T-helper 2 cell treated with Interferon-gamma antibody and Interleukin-4, amounts not matched to agents 100 ng/mL and 5 ng/mL, for 36 hours (primary cell): ENCODE measurements at regions not wholly inside any gene's neighbourhood (a gene's known extent, or its start where the extent isn't known, plus 50 kb on each side); places are given as distances from the start of the nearest gene placed in this dataset.
"Not testable (repeated sequence)": the region's sequence is repeated elsewhere in the genome, so short reads cannot be mapped to it uniquely, and the experiment has no call there.

Experiments
- intact Hi-C: fragments of 100-400 bp; cut with micrococcal nuclease; formaldehyde crosslinking; loops from one replicate; pipeline ENCODE4 v1.15.1; 2023

DNA sequence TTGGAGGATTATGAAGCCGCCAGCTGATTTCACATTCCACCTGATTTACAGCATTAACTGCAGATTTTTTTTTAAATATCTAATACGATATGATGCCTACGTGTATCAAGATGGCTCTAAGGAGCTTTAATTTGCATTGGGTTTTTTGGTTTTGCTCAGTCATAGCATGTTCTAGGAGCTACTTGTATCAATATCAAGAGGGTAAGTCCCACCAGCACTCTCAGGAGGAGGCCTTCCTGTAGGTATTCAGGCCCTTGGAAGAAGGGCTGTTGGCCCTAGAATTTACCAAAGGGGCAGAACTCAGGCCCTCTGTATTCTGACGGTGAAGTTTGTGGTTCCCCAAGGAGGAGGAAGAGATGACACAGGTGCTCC, 97.2 kb upstream of the IPO5 start:
- intact Hi-C loops, result loop anchor here (10.0 kb wide), 1 partner anchor 569 kb away; no protein-coding TSS in a partner anchor

DNA sequence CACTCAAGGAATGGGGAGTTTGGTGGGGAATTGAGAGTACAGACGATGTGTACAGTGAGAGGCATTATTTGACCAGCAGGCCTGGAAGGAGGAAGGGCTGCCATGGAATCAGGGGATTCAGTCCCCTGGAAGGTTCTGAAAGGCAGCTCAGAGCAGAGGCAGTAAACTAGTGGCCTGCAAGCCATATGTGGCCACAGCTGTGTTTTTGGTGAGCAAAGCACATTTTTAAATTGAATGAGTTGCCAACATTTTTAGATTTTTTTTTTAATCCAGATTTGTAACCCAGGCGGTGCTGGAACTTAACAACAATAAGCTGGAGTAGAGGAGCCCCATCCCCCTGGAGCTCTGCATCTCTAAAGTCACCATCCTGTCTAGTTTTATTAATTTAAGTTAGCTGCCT, 95.3 kb upstream of the IPO5 start:
- intact Hi-C loops, result loop anchor here (10.0 kb wide), 1 partner anchor 567 kb away; no protein-coding TSS in a partner anchor

DNA sequence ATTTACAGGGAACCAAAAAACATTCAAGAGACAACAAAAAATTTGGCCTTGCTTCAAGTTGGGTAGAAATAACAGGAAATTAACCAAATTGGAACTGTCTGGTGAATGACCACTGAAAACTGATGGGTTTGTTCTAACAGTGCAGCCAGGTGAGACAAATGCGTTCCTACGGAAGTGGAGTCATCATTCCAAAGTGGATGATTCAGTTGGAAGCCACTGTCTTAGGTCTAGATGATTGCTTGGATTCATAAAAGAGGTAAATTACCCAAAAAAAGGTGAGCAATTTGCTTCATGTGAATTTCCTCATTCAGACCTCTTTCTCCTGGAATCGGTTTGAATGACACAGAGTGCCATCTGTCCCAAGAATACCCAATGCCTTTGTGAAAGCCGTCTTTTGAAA, 87.1 kb upstream of the IPO5 start:
- intact Hi-C loops, result no loop called here

DNA sequence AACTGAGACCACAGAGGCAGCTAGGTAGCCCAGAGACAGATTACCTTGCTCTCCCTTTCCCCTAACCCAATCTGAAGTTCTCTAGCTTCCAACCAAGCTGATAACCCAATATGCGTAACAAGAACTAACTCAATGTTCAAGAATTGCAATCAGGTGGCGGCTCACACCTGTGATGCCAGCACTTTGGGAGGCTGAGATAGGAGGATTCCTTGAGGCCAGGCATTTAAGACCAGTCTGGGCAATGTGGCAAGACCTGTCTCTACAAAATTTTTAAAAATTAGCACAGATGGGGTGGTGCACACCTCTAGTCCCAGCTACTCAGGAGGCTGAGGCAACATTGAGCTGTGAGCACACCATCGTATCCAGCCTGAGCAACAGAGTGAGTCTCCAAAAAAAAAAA, 86.7 kb upstream of the IPO5 start:
- intact Hi-C loops, result no loop called here

DNA sequence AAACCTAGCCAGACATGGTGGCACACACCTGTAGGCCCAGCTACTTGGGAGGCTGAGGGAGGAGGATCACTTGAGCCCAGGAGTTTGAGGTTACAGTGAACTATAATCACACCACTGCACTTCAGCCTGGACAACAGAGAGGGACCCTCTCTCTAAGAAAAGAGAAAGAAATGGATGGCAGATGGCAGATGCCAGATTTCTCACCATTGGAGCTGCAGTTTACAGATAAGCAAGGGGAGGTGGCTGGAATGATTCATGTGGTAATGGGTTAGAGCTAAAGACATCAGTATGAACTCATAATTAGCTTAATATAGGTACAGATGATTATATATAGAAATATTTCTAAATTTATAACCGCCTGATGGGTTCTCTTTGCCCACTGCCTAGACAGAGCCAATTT, 80.1 kb upstream of the IPO5 start:
- intact Hi-C loops, result no loop called here

DNA sequence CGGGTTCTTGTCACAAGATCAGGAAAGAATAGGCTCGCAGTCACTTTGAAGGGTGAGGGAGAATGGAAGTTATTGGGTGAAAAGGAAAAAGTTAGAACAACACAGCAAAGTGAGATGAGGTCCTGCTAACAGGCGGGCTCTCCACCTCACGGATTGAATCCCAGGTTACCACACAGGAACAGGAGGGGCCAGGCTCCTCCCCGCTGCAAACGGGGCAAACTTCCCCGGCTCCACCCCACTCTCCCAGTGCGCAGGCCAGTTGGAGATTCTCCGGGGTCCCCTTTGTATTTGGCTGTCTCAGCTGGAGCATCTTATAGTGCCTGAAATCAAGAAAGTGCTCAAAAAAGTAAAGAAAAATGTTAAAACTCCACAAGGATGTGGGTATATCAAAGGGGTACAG, 78.3 kb upstream of the IPO5 start:
- intact Hi-C loops, result no loop called here

DNA sequence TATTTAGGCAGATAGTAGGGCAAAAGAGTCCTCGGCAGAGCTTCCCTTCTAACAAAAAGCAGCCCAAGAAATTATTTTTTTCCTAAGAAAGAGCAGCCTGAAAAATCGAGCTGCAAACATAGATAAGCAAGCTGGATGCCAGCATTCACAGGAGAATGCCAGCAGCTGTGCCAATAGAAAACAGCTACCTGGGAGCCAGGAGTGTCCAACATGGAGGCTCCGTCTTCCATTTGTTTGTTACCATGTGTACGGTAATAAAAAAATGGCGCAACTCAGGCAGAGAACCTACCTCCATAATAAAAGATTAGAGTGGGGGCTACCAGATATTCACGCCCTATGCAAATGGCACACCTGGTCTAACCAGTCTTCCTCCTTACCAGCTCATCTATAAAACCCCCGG, 77.6 kb upstream of the IPO5 start:
- intact Hi-C loops, result no loop called here

DNA sequence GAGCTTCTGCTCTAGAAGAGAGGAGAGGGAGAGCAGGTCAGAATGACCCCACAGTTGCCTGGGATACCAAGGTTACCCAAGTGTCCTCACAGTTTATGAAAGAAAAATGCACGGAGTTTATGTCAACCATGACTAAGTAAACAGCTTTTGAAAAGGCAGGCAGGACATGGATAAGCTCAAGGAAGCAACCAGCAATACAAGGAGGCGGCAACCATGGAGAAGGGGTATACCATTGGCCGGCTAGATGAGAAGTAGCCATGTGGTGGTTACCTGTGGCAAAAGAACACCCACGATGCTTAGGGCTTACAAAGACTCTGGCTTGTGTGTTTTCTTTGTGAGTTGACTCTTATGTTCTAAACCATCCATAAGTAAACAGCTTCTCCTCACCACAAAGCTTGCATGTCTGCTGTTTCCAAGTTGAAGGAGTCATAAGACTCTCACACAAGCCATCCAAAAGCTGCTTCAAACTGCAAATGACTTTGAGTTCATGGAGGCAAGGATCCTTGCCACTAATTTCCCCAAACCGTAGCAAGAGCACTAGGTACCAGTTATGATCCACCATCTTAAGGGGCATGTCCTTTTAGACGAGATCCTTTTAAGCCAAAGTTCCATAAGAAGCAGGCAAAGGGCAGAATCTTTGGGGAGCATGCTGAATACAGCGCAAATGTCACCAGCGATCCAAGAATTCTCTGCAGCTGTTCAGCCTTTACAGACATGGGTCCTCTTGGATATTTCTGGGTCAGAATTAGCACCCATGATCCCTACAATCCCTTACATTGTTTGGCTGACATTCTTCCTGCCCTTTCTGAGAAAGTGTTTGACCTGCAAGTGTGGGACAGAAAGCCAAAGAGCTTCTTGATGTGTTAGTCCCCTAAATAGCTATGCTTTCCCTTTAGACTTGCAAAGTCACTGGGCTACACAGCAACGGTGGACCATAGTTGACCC, 74.8 kb upstream of the IPO5 start:
- intact Hi-C loops, result no loop called here

DNA sequence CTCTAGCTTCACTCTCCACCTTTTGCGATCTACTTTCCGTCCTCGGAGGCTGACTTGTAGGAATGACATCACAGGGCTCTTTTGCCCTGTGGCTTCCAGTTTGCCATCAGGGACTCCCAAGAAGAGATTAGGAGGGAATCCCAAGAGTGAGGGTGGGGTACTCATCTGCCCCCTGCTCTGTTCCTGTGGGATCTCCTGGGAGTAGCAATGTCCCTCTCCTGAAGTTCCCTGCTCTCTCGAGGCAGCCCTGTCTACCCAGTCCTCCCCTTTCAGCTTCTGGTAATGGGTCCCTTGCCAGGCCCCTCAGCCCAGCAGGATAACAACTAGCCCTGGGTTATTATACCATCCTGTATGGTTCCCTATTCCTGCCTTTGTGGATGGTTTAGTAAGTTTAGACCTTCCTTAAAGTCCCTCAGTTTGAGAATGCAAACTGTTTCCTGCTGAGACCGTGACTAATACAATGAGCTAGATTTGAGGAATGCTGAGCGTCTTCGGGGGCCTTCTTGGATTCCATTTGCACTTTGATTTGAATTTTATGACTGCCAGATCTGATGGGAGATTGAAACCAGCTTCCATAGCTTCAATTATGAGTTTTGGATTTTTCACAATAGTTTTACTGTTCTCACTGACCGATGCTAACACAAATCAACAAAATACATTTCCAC, 73.7 kb upstream of the IPO5 start:
- intact Hi-C loops, result no loop called here

DNA sequence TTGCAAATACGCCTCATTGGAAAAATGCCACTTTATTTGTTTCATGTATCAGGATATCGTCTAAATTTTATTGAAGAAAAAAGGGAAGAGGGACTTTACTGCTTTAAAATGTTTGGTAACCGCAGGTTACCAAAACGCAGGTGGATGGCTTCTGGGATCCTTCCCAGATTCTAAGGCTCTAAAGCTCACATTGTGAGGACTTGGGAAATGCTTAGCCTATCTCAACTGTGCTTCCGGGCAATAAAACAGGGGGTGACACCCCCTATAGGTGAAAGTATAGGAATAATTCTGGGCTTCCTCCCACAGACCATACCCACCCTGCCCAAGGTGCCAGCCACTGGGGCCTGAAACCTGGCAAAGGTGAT, 73.2 kb upstream of the IPO5 start:
- intact Hi-C loops, result no loop called here

DNA sequence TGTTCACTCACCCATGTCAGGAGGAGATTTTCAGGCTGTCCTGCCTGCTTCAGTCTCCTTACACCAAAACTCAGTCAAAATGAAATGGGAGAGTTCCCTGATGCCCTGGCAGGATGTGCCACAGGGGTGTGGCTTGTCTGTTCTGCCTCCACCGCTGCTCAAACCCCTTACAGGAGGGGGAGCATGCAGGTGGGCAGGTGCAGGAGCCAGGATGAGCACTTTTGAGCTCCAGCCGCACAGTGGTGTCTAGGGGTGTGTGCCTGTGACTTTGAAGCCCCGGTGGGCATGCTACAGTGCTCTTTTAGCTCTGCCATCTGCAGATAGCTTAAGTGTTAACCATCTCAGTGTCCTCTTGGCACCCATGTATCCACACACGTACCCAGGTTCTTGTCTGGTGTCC, 71.9 kb upstream of the IPO5 start:
- intact Hi-C loops, result no loop called here

DNA sequence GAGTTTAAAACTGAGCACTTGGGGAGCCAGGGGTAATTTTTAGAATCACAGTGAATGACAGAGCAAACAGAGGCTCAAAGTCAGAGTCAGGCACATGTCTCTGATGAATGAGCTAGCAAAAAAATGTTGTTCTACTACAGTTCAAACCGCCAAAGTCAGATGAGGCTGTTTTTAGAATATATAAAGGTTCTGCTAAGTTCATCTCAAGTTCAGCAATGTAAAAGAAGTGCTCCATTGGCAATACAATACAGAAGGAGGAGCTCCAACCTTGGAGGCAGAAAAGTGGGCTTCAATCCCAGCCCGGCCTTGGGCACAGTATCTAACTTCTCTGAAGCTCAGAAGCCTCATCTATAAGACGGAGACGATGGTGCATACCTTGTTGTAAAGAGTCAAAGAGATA, 70.1 kb upstream of the IPO5 start:
- intact Hi-C loops, result no loop called here

DNA sequence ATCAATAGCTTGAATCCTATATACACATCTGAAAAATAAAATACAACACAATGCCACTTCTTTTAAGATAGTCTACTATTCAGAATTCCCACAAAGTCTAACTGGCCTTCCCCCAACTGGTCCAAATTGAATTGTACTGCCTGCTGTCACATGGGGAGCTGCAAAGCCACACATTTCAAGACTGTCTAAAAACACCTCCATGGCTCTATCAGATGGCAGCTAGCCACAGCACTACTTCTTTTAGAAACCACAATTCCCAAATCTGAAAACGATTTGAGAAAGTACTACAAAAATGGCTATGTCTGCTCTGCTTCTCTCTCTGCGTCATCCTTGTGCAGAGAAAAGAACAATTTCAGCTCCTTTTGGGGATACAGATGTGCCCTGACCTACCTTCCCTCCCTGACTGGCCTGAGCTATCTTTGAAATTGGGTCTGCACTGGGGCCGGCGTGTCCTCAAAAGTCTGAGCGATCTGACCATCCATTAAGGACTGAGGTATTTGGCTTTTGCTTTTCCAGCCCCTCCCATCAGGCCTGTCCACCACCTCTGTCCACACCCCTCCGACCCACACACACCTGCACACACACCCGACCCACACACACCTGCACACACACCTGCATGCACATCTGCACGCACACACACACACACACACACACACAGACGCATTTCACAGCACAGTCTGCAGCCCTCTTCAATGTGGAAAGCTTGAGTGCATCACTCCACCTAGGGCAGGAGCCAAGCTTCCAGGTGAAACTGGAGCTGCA, 68.6 kb upstream of the IPO5 start:
- intact Hi-C loops, result no loop called here

DNA sequence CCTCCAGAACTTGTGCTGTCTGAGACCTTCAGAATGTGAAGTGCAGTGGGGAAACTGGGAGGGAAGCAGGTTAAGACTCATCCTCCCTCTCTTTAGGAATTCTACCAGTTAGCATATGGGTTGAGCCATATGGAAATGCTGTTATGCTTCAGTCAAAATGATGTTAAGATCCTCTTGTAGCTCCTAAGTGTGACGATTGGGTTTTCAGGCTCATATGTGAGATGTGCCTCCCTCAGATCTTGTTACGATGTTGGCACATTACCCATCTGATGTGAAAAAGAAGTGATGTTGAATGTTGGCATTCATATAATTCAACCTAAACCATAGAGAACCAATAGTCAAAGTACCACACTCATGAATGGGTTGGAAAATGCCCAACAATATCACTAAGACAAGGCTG, 67.8 kb upstream of the IPO5 start:
- intact Hi-C loops, result no loop called here

DNA sequence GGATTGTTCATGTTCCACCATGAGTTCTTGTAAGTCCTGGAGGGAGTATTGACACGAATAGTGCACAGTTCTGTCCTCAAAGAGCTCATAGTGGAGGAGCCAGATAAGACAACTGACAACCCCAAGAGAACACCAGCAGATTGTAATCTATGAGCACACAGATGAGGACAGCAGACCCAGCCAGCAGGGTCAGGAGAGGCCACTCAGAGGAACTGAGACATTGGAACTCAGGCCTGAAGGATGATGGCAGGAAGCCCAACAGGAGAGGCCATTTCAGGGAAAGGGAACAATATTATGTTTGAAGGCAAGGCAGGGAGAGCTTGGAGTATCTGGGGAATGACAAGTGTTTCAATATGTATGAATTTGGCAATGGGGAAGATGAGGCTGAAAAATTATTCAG, 63.7 kb upstream of the IPO5 start:
- intact Hi-C loops, result no loop called here

DNA sequence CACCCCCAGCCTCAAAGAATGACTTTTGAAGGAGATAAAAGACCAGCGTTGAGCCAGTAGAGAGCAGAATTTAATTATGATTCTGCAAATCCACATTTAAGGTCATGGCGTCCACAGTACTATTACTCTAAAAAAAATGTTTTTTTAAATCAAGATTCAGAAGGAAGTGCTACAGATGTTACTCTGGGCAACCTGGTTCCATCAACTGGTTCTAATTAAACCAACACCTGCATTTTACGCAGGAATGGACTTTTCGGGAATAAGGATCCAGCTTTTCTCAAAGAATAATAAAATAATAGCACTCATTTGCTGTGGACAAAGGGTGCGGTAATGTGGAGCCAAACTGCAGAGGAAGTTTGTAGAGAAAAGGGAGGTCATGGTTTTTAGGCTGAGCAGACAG, 62.9 kb upstream of the IPO5 start:
- intact Hi-C loops, result no loop called here

DNA sequence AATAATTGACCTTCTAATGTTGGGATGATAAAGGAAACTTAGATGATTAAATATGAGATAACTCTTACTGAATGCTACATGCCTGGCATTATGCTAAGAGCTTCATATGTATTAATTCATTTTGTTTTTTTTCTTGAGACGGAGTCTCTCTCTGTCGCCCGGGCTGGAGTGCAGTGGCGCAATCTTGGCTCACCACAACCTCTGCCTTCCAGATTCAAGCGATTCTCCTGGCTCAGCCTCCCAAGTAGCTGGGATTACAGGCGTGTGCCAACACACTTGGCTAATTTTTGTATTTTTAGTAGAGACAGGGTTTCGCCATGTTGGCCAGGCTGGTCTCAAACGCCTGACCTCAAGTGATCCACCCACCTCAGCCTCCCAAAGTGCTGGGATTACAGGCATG, 61.5 kb upstream of the IPO5 start:
- intact Hi-C loops, result not testable (repeated sequence)

DNA sequence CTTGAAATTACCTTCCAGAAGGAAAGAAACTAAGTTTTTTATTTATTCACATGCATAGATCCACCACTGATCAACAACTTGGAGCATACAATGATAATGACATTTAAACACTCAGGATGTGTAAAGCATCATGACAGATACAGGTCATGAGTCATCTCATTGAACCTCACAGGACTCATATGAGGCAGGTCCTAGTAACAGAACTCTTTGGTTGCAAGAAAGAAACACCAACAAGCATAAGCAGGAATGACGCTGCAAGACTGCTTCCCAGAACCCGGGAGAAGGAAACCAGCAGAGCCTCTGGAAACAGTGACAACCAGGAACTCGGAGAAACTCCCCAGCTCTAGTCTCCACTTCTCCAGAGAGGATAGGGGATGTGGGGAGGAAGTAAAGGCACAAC, 60.8 kb upstream of the IPO5 start:
- intact Hi-C loops, result no loop called here

DNA sequence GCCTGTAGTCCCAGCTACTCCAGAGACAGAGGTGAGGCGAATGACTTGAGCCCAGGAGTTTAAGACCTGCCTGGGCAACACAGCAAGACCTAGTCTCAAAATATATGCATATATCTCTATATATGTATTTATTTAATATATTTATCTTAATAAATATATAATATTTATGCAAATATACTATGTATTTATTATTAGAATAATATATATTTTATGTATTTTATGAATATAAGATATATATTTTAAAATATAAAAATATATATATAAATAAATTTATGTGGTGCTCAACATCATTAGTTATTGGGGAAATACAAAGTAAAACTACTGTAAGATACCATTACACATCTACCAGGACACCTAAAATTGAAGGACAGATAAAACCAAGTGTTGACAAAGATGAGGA, 58.1 kb upstream of the IPO5 start:
- intact Hi-C loops, result no loop called here

DNA sequence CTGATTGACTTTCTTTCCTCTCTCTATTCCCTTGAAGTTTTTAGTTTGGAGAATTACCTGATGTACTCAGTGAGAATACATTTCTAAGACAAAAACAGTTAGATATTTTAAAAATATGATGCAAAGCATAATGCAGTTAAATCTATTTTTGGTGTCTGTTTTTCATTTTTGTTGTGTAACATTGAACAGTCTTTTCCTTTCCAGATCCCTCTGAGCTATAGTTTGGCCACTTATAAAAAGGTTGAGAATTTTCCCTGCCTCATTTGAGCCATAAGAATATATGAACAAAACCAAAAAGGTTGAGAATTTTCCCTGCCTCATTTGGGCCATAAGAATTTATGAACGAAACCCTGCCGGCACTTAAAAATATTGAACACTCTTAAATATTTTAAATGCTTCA, 57.0 kb upstream of the IPO5 start:
- intact Hi-C loops, result no loop called here

DNA sequence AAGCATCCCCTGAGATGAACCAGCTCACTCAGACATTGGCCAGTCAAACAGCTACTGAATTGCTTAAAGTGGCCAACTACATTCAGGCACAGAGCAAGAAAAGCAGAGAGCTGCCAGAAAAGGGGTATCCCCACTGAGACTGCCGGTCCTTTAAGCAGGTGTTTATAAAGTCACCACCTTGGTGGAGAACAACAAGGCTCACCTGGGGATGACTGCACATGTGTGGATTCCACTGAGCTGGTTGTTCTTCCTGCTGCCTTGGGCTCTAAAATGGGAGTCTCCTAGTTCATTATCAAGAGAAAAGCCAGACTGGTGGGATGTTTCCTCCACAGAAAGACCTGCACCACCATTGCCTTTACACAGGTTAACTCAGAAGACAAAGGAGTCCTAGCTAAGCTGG, 51.8 kb upstream of the IPO5 start:
- intact Hi-C loops, result no loop called here
